DND-41 (cell line): ENCODE measurements at regions not wholly inside any gene's neighbourhood (a gene's known extent, or its start where the extent isn't known, plus 50 kb on each side); places are given as distances from the start of the nearest gene placed in this dataset.

Source experiments
- CTCF ChIP-seq: IDR thresholded peaks from 2 replicates; pipeline ENCODE4 v1.5.1; 2012; ENCODE audit warnings: borderline replicate concordance, low read length, moderate library complexity, mild to moderate bottlenecking; ENCODE audit not compliant: poor library complexity, severe bottlenecking; ENCODE audit errors: extremely low read depth
- EZH2 ChIP-seq: IDR thresholded peaks from 3 replicates; pipeline ENCODE4 v1.6.1; 2012; ENCODE audit warnings: borderline replicate concordance, low read depth, mild to moderate bottlenecking, moderate library complexity, low read length, inconsistent platforms; ENCODE audit not compliant: severe bottlenecking

GRCh38 chr5:8685704-8686103 lies 816.8 kb downstream of the MTRR start:
- no peak for TF ChIP-seq EZH2
- TF ChIP-seq CTCF = peak; percentile 55
